Endodermal cell (in vitro differentiated cells): ENCODE measurements at regions not wholly inside any gene's neighbourhood (a gene's known extent, or its start where the extent isn't known, plus 50 kb on each side); places are given as distances from the start of the nearest gene placed in this dataset.

Experiments
- DNase-seq: peaks from one replicate; pipeline ENCODE4 v3.0.0-alpha.2; 2017
- H3K27ac ChIP-seq: 2 replicates; pipeline ENCODE4 v1.5.1; 2013; ENCODE audit warnings: mild to moderate bottlenecking, low read depth, low read length, moderate library complexity
- H3K27me3 ChIP-seq: 2 replicates; pipeline ENCODE4 v1.6.1; 2013; ENCODE audit warnings: mild to moderate bottlenecking, low read length, moderate library complexity; ENCODE audit not compliant: insufficient read depth, control insufficient read depth, poor library complexity, severe bottlenecking
- H3K36me3 ChIP-seq: 2 replicates; pipeline ENCODE4 v1.7.0; 2013; ENCODE audit warnings: mild to moderate bottlenecking, low read length, moderate library complexity; ENCODE audit not compliant: control insufficient read depth, insufficient read depth
- H3K4me1 ChIP-seq: one replicate; pipeline ENCODE4 v1.7.0; 2013; ENCODE audit warnings: low read length; ENCODE audit not compliant: control insufficient read depth, insufficient read depth
- H3K4me3 ChIP-seq: 2 replicates; pipeline ENCODE4 v1.5.1; 2013; ENCODE audit warnings: mild to moderate bottlenecking, low read length, moderate library complexity
- H3K9ac ChIP-seq: 2 replicates; pipeline ENCODE4 v1.6.1; 2013; ENCODE audit warnings: mild to moderate bottlenecking, low read length, moderate library complexity; ENCODE audit not compliant: poor library complexity, severe bottlenecking; ENCODE audit errors: extremely low read depth
- H3K9me3 ChIP-seq: 2 replicates; pipeline ENCODE4 v1.6.1; 2013; ENCODE audit warnings: mild to moderate bottlenecking, low read length, moderate library complexity; ENCODE audit not compliant: control insufficient read depth
- H3K27ac Mint-ChIP-seq: 2 replicates; pipeline ENCODE4 v1.8.0; 2020; ENCODE audit warnings: mixed read lengths
- H3K27me3 Mint-ChIP-seq: 2 replicates; pipeline ENCODE4 v1.8.0; 2021; ENCODE audit warnings: mild to moderate bottlenecking, mixed read lengths; ENCODE audit not compliant: insufficient read depth
- H3K36me3 Mint-ChIP-seq: 2 replicates; pipeline ENCODE4 v1.8.0; 2020; ENCODE audit warnings: low read depth, mixed read lengths
- H3K4me1 Mint-ChIP-seq: 2 replicates; pipeline ENCODE4 v1.8.0; 2020; ENCODE audit warnings: mixed read lengths
- H3K4me3 Mint-ChIP-seq: 2 replicates; pipeline ENCODE4 v1.8.0; 2020; ENCODE audit warnings: mild to moderate bottlenecking, moderate library complexity, mixed read lengths
- H3K9me3 Mint-ChIP-seq: 2 replicates; pipeline ENCODE4 v1.8.0; 2020; ENCODE audit warnings: mild to moderate bottlenecking, mixed read lengths
- CTCF ChIP-seq: fragments of 200-600 bp; sonication (generic); conservative IDR thresholded peaks from 2 replicates; pipeline ENCODE4 v1.5.0; 2021; ENCODE audit warnings: antibody characterized with exemption, mild to moderate bottlenecking
- WGBS, 2 experiments: methylation state at CpG; one replicate each; pipeline versions ENCODE4 v1.1.5 to v1.1.7; 2013; ENCODE audit warnings: missing lambda C conversion rate in 2 of 2, mixed read lengths in 1 of 2; ENCODE audit not compliant: insufficient coverage in 1 of 2, insufficient read length in 1 of 2; 5-methylcytosine and 5-hydroxymethylcytosine counted together

- no peak overlapping the region for H3K4me3 Mint-ChIP-seq
- H3K9me3 Mint-ChIP-seq = peaks cover 7% of the 10 kb centered on the region
Measured at GRCh38 chr11:119845305-119845704, 116.3 kb upstream of the NECTIN1 start.

GRCh38 chr11:119844808-119845207, 115.8 kb upstream of the NECTIN1 start:
- Histone ChIP-seq H3K27me3 (no peaks in the 10 kb centered on the region), H3K4me3 (no peak overlapping the region), H3K27ac (no peak overlapping the region), H3K9me3 (peaks cover 8% of the 10 kb centered on the region), H3K9ac (no peak overlapping the region), H3K36me3 (no peaks in the 10 kb centered on the region), H3K4me1 (peaks cover 2% of the 10 kb centered on the region)
- no peak for DNase-seq
- Mint-ChIP-seq H3K9me3 (peaks cover 7% of the 10 kb centered on the region), H3K4me1 (peaks cover 20% of the 10 kb centered on the region), H3K4me3 (no peak overlapping the region), H3K27me3 (peaks cover 14% of the 10 kb centered on the region), H3K36me3 (no peaks in the 10 kb centered on the region), H3K27ac (no peak overlapping the region)
- TF ChIP-seq CTCF = no peak
- whole genome bisulfite sequencing, 2 experiments = 64 to 67% methylated on average over 3 to 4 of the region's 4 CpGs

More at GRCh38 chr11:119845305-119845704, 116.3 kb upstream of the NECTIN1 start:
- H3K9me3 ChIP-seq = peaks cover 8% of the 10 kb centered on the region
- Mint-ChIP-seq H3K27me3 (peaks cover 16% of the 10 kb centered on the region), H3K36me3 (no peaks in the 10 kb centered on the region), H3K4me1 (peaks cover 15% of the 10 kb centered on the region), H3K27ac (no peak overlapping the region)
- H3K9ac ChIP-seq = no peak overlapping the region
- no peak overlapping the region for H3K27ac ChIP-seq
- H3K4me1 ChIP-seq = no peaks in the 10 kb centered on the region
- H3K4me3 ChIP-seq = no peak overlapping the region
- TF ChIP-seq CTCF = no peak
- H3K36me3 ChIP-seq = no peaks in the 10 kb centered on the region
- no peak for DNase-seq
- no peaks in the 10 kb centered on the region for H3K27me3 ChIP-seq
- WGBS, 2 experiments = 89 to 90% methylated on average over 6 to 10 of the region's 10 CpGs

DNA sequence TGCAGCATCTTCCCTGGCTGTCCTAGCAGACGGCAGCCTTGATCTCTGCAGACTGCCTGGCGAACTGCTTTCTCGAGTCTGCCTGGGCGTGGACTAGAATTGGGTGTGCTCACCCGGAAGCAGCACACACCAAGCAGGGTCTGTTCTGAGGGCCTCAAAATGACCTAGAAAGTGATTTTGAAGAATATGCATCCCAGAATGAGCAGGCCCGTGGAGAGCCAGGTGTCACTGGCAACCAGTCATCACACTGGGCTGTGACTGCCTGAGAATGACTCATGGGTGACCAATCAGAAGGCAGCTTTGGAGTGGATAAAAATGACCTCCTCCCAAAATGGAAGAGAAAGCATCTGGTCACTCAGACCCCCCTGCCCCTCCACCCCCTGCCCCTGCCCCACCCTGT, 114.9 kb upstream of the NECTIN1 start:
- Histone ChIP-seq H3K4me1 (peaks cover 5% of the 10 kb centered on the region), H3K9ac (no peak overlapping the region), H3K27me3 (no peaks in the 10 kb centered on the region), H3K27ac (no peak overlapping the region), H3K36me3 (no peaks in the 10 kb centered on the region), H3K9me3 (peaks cover 8% of the 10 kb centered on the region), H3K4me3 (no peak overlapping the region)
- TF ChIP-seq CTCF = no peak
- Mint-ChIP-seq H3K27me3 (peaks cover 11% of the 10 kb centered on the region), H3K9me3 (peaks cover 7% of the 10 kb centered on the region), H3K4me3 (no peak overlapping the region), H3K4me1 (peaks cover 25% of the 10 kb centered on the region), H3K36me3 (no peaks in the 10 kb centered on the region), H3K27ac (no peak overlapping the region)
- DNase-seq = no peak
- 88 to 89% methylated on average over 6 of the region's 6 CpGs for WGBS, 2 experiments
